RWPE1 (cell line): ENCODE measurements at regions not wholly inside any gene's neighbourhood (a gene's known extent, or its start where the extent isn't known, plus 50 kb on each side); places are given as distances from the start of the nearest gene placed in this dataset.

Source experiments
- CTCF ChIA-PET: fragments of 350-600 bp; sonication (Branson Sonifier 250); formaldehyde crosslinking; extraction: SDS; loops from one replicate; lab custom pipeline; 2021; lab: Yijun Ruan, JAX
- POLR2A ChIA-PET: fragments of 400-600 bp; formaldehyde crosslinking; extraction: SDS; loops from one replicate; lab custom pipeline; 2020; ENCODE audit warnings: antibody characterized with exemption; ENCODE audit not compliant: low non-redundant PET; lab: Yijun Ruan, JAX
- DNase-seq: peaks from one replicate; pipeline ENCODE4 v3.0.0; 2012; ENCODE audit warnings: low spot score
- H3K27ac ChIP-seq: fragments of 450-650 bp; 2 replicates; pipeline ENCODE4 v1.5.1; 2017
- TF ChIP-seq, protein P1 (sequence below): fragments of 450-650 bp; conservative IDR thresholded peaks from 2 replicates; pipeline ENCODE4 v1.5.1; 2017; ENCODE audit warnings: low read depth, mild to moderate bottlenecking

DNA sequence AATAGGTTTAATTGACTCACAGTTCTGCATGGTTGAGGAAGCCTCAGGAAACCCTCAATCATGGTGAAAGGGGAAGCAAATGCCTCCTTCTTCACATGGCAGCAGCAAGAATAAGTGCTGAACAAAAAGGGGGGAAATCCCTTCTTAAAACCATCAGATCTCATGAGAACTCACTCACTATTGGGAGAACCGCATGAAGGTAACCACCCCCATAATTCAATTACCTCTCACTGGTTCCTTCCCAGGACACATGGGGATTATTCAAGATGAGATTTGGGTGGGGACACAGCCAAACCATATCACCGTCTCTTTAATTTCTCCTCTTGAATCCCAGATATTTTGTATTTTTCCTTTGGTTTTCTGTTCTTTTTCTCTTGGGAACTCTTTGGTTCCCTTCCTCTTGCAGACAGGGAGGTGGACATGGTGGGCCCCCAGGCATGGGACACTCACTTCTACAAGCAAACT is 223.6 kb downstream of the TBXT start:
- TF ChIP-seq, protein P1, sequence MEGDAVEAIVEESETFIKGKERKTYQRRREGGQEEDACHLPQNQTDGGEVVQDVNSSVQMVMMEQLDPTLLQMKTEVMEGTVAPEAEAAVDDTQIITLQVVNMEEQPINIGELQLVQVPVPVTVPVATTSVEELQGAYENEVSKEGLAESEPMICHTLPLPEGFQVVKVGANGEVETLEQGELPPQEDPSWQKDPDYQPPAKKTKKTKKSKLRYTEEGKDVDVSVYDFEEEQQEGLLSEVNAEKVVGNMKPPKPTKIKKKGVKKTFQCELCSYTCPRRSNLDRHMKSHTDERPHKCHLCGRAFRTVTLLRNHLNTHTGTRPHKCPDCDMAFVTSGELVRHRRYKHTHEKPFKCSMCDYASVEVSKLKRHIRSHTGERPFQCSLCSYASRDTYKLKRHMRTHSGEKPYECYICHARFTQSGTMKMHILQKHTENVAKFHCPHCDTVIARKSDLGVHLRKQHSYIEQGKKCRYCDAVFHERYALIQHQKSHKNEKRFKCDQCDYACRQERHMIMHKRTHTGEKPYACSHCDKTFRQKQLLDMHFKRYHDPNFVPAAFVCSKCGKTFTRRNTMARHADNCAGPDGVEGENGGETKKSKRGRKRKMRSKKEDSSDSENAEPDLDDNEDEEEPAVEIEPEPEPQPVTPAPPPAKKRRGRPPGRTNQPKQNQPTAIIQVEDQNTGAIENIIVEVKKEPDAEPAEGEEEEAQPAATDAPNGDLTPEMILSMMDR, result no peak
- H3K27ac ChIP-seq, result no peak overlapping the region
- POLR2A ChIA-PET, result no interaction called here
- CTCF ChIA-PET, result no interaction called here
- no peak for DNase-seq

DNA sequence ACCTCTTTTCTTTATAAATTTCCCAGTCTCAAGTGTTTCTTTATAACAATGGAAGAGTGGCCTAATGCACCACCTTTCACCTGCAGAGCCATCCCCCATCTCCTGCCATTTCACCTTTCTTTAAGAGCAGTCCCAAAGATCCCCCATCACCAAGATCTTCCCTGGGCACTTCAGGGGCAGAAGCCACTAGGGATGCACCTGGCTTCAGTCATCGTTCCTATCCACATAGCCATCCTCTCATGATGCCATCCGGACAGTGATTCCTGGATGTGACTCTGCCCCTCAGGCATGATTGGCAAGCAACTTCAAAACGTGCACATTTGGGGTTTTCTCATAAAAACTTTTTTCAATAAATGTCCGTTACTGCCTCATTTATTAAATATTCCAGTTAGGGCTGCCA is 225.9 kb downstream of the TBXT start:
- CTCF ChIA-PET, result no interaction called here
- TF ChIP-seq, protein P1, result no peak
- no peak overlapping the region for H3K27ac ChIP-seq
- no peak for DNase-seq
- POLR2A ChIA-PET, result no interaction called here

DNA sequence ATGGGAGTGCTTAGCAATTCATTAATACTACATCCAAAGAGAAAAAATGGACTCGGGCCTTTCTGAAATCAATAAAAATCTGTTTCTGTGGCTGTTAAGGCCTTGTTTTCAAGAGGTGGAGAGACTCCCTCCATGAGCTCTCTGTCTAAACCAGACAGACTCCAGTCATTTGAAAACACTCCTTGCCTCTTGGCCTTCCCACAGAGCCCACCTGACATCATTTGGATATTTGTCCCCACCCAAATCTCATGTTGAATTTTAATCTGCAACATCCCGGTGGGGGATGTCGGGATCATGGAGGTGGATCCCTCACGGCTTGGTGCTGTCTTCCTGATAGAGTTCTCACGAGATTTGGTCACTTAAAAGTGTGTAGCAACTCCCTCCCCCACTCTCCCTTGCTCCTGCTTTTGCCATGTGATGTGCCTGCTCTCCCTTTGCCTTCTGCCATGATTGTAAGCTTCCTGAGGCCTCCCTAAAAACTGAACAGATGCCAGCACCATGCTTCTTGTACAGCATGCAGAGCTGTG is 226.3 kb downstream of the TBXT start:
- ChIA-PET CTCF (no interaction called here), POLR2A (no interaction called here)
- H3K27ac ChIP-seq, result no peak overlapping the region
- no peak for DNase-seq
- TF ChIP-seq, protein P1, result no peak

DNA sequence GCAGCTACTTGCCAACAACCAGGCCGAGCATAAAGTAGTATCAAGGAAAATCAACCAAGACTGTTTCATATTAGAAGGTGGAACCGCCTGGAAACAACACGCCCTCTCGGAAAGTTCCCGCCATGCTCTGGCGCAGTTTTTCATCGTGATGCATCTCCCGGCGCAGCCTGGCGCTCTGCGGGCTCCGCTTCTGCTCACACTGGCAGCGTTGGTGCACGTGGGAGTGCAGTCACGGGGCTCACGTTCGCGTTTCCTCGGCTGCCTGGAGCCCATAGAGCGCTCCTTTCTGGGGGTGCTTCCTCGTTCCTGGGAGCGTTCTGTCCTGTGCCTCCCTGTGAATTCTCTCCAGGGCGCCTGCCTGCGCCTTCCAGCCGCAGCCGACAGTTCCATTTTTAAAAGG is 227.3 kb downstream of the TBXT start:
- ChIA-PET POLR2A (no interaction called here), CTCF (no interaction called here)
- no peak for DNase-seq
- TF ChIP-seq, protein P1, result no peak
- no peak overlapping the region for H3K27ac ChIP-seq

DNA sequence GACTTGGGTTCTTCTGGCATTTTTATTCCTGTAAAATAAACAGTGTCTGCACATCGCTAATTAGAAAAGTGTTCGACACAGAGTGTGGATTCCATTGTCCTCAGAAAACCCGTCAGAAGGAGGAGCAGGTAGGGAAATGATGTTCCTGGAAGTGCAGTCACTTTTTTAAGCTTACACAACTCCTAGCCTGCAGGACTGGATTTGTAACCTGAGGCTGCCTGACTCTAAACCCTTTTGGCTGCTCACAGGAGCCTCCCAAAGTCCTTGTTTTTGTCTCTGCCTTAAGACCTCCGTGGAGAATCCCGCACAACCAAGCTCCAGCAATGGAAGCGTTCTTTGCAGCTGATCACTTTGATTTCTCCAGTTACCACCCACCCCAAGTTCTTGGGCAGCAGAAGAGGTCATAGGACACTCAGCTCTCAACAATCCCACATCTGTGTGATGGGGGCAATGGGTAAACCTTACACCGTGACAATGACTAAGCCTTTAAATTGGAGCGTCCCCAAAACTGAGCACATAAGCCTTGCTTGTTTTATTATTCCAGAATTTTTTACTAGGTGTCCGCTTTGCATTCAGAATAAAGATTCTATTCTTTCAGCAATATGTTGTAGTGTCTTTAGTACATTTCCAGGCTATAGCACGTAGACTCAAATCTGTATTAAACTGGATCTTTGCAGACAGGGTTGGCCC is 227.9 kb downstream of the TBXT start:
- no peak overlapping the region for H3K27ac ChIP-seq
- POLR2A ChIA-PET, result no interaction called here
- no peak for DNase-seq
- TF ChIP-seq, protein P1, result no peak
- CTCF ChIA-PET, result no interaction called here

- H3K27ac ChIP-seq, result no peak overlapping the region
- TF ChIP-seq, protein P1, result no peak
- DNase-seq, result no peak
- CTCF ChIA-PET, result no interaction called here
- POLR2A ChIA-PET, result no interaction called here
Measured at GRCh38 chr6:165939047-165939446, 228.6 kb downstream of the TBXT start.
